ENCODE measurements at regions not wholly inside any gene's neighbourhood (a gene's known extent, or its start where the extent isn't known, plus 50 kb on each side); places are given as distances from the start of the nearest gene placed in this dataset.

DNA sequence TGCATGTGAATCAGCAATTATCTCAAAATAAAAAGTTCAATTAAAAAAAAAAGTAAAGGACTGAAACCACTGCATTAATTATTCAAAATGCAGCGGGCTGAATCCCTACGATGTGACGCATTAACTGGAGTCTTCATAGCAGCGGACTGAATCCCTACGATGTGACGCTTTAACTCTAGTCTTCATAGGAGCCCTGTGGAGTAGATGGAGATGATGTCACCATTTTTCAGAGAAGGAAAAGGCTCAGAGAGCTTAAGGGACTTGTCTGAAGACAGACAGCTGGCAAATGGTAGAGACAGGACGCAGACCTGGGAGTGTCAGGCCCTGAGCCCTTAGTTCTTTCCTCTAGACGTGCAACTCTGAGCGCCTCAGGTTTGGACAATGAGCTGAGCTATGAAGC, 168.0 kb upstream of the MYL2 start:
- Histone ChIP-seq H3K4me3 (no peak overlapping the region), H3K36me3 (no peaks in the 10 kb centered on the region), H3K27ac (no peak overlapping the region), H3K9me3 (no peaks in the 10 kb centered on the region), H3K4me1 (no peaks in the 10 kb centered on the region), H3K27me3 (peaks cover 0 to 22% of the 10 kb centered on the region in 2 donors)
- TF ChIP-seq, protein P1, sequence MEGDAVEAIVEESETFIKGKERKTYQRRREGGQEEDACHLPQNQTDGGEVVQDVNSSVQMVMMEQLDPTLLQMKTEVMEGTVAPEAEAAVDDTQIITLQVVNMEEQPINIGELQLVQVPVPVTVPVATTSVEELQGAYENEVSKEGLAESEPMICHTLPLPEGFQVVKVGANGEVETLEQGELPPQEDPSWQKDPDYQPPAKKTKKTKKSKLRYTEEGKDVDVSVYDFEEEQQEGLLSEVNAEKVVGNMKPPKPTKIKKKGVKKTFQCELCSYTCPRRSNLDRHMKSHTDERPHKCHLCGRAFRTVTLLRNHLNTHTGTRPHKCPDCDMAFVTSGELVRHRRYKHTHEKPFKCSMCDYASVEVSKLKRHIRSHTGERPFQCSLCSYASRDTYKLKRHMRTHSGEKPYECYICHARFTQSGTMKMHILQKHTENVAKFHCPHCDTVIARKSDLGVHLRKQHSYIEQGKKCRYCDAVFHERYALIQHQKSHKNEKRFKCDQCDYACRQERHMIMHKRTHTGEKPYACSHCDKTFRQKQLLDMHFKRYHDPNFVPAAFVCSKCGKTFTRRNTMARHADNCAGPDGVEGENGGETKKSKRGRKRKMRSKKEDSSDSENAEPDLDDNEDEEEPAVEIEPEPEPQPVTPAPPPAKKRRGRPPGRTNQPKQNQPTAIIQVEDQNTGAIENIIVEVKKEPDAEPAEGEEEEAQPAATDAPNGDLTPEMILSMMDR (IDR thresholded peaks at IDR 0.05), result no peak
- no peak for DNase-seq
- intact Hi-C loops (cut with DNase I; ENCODE audit: low total_unique reads), result no loop called here

DNA sequence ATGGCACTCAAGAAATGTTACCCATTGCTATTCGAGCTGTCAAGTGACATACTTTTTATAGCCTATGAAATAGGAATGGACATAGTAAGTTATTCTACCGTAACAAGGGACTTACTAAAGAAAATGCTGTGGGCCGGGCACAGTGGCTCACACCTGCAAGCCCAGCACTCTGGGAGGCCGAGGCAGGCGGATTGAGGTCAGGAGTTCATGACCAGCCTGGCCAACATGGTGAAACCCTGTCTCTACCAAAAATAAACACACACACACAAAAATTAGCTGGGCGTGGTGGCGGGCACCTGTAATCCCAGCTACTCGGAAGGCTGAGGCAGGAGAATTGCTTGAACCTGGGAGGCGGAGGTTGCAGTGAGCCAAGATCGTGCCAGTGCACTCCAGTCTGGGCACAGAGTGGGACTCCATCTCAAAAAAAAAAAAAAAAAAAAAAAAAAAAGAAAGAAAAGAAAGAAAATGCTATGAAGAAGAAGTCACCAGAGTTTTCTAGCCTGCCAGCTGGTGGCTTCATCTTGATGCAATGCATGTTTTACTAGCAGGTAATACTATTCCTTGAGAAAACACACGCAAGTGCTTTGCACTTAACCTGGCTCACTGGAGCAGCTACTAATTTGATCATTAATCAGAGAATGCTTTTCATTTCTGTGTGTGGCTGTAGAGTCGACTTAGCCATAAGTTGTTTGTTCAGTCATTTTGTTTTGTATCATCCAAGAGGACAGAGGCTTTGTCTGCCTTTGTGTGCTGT, 166.7 kb upstream of the MYL2 start:
- H3K36me3 ChIP-seq, result no peaks in the 10 kb centered on the region
- intact Hi-C loops (cut with DNase I; ENCODE audit: low total_unique reads), result no loop called here
- peak in 1 of 2 donors; percentile 20 for DNase-seq
- no peak overlapping the region for H3K4me3 ChIP-seq
- TF ChIP-seq, protein P1 (IDR thresholded peaks at IDR 0.05), result no peak
- H3K4me1 ChIP-seq, result no peaks in the 10 kb centered on the region
- H3K27ac ChIP-seq, result no peak overlapping the region
- no peaks in the 10 kb centered on the region for H3K9me3 ChIP-seq
- peaks cover 0 to 33% of the 10 kb centered on the region in 2 donors for H3K27me3 ChIP-seq

DNA sequence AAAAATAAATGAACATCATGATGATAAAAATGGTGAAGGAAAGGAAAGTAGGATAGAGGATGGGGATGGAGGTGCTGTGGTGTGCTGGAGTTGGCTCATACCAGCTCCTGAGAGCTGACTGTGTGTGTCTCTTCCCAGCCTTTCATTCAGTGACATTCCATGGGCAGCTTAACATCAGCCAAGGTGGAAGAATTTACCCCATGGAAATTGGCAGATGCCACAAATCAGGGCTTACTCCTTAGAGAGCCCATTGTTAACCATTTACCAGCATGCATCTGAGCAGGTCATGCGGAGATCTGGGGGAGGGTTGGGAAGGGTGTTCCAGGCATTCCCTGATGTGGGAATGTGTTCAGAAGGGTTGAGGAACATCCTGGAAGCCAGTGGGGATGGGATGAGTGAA, 164.7 kb upstream of the MYL2 start:
- Histone ChIP-seq H3K36me3 (no peaks in the 10 kb centered on the region), H3K4me1 (no peaks in the 10 kb centered on the region), H3K4me3 (no peak overlapping the region), H3K27ac (no peak overlapping the region), H3K9me3 (no peaks in the 10 kb centered on the region), H3K27me3 (peaks cover 0 to 45% of the 10 kb centered on the region in 2 donors)
- DNase-seq, result no peak
- intact Hi-C loops (cut with DNase I; ENCODE audit: low total_unique reads), result no loop called here
- TF ChIP-seq, protein P1 (IDR thresholded peaks at IDR 0.05), result no peak

DNA sequence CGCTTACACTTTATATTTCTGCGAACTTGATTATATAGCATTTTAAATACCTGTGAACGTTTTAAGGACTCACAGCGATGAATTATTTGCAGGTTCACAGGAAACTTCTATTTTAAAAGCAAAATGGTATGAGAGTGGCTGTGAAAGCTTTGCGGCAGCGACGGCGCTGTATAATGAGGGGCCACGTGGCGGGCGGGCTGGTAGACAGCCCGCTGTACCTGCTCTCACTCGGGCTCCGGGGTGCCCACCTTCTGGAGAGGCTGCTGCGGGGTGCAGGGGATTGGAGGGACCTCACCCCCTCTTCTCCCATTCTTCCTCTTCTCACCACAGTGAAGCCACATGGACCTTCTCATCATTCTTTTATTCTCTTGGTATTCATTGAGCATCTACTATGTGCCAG, 164.2 kb upstream of the MYL2 start:
- Histone ChIP-seq H3K9me3 (no peaks in the 10 kb centered on the region), H3K4me1 (no peaks in the 10 kb centered on the region), H3K27ac (no peak overlapping the region), H3K27me3 (peaks cover 0 to 47% of the 10 kb centered on the region in 2 donors), H3K4me3 (no peak overlapping the region), H3K36me3 (no peaks in the 10 kb centered on the region)
- no peak for DNase-seq
- TF ChIP-seq, protein P1 (IDR thresholded peaks at IDR 0.05), result no peak
- intact Hi-C loops (cut with DNase I; ENCODE audit: low total_unique reads), result no loop called here

DNA sequence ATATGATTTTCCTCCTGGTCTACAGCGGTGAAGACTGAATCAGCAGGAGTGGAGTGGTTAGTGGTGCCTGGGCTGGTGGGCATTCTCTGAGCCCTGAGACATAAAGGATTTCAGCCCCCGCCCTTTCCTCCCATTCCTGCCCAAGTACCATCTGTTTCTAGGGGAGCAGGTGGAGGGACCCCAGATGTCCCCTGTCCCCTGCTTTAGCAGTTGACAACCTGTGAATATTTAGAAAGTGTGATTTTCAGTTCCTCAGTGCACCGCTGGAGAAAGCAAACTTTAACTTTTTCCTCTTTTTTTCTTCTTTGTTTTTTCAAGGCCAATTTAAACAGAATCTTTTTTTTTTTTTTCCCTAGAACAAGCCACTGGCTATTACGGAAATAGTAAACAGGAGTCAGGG, 163.8 kb upstream of the MYL2 start:
- intact Hi-C loops (cut with DNase I; ENCODE audit: low total_unique reads), result no loop called here
- TF ChIP-seq, protein P1 (IDR thresholded peaks at IDR 0.05), result no peak
- Histone ChIP-seq H3K36me3 (no peaks in the 10 kb centered on the region), H3K27ac (no peak overlapping the region), H3K4me1 (no peaks in the 10 kb centered on the region), H3K27me3 (peaks cover 0 to 48% of the 10 kb centered on the region in 2 donors), H3K9me3 (no peaks in the 10 kb centered on the region), H3K4me3 (no peak overlapping the region)
- DNase-seq, result no peak
